Right atrium auricular region (tissue), 2 donors: ENCODE measurements at regions not wholly inside any gene's neighbourhood (a gene's known extent, or its start where the extent isn't known, plus 50 kb on each side); places are given as distances from the start of the nearest gene placed in this dataset.

ENCODE experiments used
- DNase-seq: peaks from one replicate; pipeline ENCODE4 v3.0.0-alpha.2; 2019; ENCODE audit warnings: low spot score
- H3K27ac ChIP-seq, 2 donors: fragments of 200-600 bp; sonication (generic); 1 replicate in 1 of 2; 2 replicates in 1 of 2; pipeline ENCODE4 v1.5.1; 2016 to 2019
- H3K27me3 ChIP-seq, 2 donors: fragments of 200-600 bp; sonication (generic); one replicate each; pipeline versions ENCODE4 v1.5.1 to v1.6.0; 2017 to 2019
- H3K36me3 ChIP-seq: fragments of 200-600 bp; sonication (generic); one replicate; pipeline ENCODE4 v1.5.1; 2016
- H3K4me1 ChIP-seq, 2 donors: fragments of 200-600 bp; sonication (generic); one replicate each; pipeline versions ENCODE4 v1.5.1 to v1.6.0; 2017 to 2019
- H3K4me3 ChIP-seq, 2 donors: fragments of 200-600 bp; sonication (generic); 1 replicate in 1 of 2; 2 replicates in 1 of 2; pipeline ENCODE4 v1.5.1; 2017 to 2019; ENCODE audit warnings: mild to moderate bottlenecking in 1 of 2, moderate library complexity in 1 of 2
- H3K9me3 ChIP-seq, 2 donors: fragments of 200-600 bp; sonication (generic); one replicate each; pipeline ENCODE4 v1.5.1; 2019
- TF ChIP-seq, protein P1 (sequence below), 2 donors: fragments of 200-600 bp; sonication (generic); IDR thresholded peaks; one replicate each; pipeline ENCODE4 v1.5.1; 2019; ENCODE audit warnings: antibody characterized with exemption in 2 of 2

DNA sequence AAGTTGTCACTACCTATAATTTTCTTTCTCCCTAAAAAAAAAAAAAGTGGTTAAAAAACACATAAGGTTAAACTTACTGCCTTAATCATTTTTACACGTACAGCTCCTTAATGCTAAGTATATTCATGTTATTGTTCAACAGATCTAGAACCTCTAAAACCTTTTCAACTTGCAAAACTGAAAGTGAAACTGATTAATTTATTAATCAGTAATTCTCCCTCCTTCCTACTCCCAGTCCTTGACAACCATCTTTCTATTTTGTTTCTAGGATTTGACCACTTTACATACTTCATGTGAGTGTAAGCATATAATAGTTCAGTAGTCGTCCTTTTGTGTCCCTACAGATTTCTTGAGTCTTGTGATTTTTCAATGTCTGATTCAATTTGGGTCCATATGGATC lies 251.4 kb upstream of the KIF2B start:
- Histone ChIP-seq H3K27ac (no peak overlapping the region), H3K27me3 (no peaks in the 10 kb centered on the region), H3K4me1 (no peaks in the 10 kb centered on the region), H3K9me3 (no peaks in the 10 kb centered on the region), H3K4me3 (no peak overlapping the region), H3K36me3 (no peaks in the 10 kb centered on the region)
- TF ChIP-seq, protein P1, sequence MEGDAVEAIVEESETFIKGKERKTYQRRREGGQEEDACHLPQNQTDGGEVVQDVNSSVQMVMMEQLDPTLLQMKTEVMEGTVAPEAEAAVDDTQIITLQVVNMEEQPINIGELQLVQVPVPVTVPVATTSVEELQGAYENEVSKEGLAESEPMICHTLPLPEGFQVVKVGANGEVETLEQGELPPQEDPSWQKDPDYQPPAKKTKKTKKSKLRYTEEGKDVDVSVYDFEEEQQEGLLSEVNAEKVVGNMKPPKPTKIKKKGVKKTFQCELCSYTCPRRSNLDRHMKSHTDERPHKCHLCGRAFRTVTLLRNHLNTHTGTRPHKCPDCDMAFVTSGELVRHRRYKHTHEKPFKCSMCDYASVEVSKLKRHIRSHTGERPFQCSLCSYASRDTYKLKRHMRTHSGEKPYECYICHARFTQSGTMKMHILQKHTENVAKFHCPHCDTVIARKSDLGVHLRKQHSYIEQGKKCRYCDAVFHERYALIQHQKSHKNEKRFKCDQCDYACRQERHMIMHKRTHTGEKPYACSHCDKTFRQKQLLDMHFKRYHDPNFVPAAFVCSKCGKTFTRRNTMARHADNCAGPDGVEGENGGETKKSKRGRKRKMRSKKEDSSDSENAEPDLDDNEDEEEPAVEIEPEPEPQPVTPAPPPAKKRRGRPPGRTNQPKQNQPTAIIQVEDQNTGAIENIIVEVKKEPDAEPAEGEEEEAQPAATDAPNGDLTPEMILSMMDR (IDR thresholded peaks at IDR 0.05), result no peak
- DNase-seq, result no peak

DNA sequence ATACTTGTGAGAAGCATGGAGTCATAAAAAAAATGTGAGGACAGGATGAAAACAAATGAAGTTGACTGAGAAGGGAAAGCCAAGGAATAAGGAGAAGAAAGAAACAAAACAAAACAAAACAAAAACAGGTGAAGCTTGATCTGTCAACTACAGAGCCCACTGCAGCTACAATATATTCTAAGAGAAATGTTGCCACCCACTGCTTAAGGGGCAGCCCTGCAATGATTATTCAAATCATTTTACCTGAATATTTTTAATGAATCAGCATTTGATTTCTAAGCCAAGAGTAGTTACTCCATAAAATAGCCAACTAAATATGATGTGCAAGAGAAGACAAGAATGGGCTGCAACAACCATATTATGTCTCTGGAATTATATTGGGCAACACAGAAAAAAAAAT lies 252.0 kb upstream of the KIF2B start:
- Histone ChIP-seq H3K4me3 (no peak overlapping the region), H3K9me3 (no peaks in the 10 kb centered on the region), H3K27me3 (no peaks in the 10 kb centered on the region), H3K27ac (no peak overlapping the region), H3K36me3 (no peaks in the 10 kb centered on the region), H3K4me1 (no peaks in the 10 kb centered on the region)
- TF ChIP-seq, protein P1 (IDR thresholded peaks at IDR 0.05), result no peak
- no peak for DNase-seq

DNA sequence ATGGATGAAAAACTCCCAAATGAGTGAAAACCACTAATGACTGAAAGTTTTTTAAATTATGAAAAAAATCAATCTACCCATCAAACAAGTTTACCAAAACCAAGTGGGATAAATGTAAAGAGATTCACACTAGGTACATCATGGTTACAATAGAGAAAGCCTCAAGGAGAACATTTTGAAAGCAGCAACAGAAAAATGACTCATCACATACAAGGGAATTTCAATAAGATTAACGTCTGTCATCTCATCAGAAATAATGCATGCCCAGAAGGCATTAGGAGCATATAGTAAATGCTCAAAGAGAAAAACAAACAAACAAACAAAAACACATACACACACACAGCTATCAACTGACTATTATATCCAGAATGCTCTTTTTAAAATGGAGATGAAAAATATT lies 261.8 kb upstream of the KIF2B start:
- H3K4me3 ChIP-seq, result no peak overlapping the region
- no peaks in the 10 kb centered on the region for H3K4me1 ChIP-seq
- no peaks in the 10 kb centered on the region for H3K9me3 ChIP-seq
- no peaks in the 10 kb centered on the region for H3K36me3 ChIP-seq
- H3K27me3 ChIP-seq, result no peaks in the 10 kb centered on the region
- TF ChIP-seq, protein P1 (IDR thresholded peaks at IDR 0.05), result no peak
- no peak overlapping the region for H3K27ac ChIP-seq
- no peak for DNase-seq

DNA sequence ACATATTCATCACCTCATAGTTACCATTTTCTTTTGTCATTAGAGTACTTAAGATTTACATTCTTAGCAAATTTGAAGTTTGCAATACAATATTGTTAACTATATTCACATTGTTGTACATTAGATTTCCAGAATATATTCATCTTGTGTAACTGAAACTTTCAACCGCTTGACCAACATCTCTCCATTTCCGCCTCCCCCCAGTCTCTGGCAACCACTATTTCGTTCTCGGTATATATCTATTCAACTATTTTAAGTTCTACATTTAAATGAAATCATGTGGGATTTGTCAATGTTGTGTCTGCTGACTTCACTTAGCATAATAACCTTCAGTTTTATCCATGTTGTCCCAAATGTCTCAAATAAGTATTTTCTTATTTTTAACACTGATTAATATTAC lies 274.5 kb upstream of the KIF2B start:
- TF ChIP-seq, protein P1 (IDR thresholded peaks at IDR 0.05), result no peak
- Histone ChIP-seq H3K27me3 (no peaks in the 10 kb centered on the region), H3K36me3 (no peaks in the 10 kb centered on the region), H3K9me3 (no peaks in the 10 kb centered on the region), H3K27ac (no peak overlapping the region), H3K4me1 (no peaks in the 10 kb centered on the region), H3K4me3 (no peak overlapping the region)
- DNase-seq, result no peak

DNA sequence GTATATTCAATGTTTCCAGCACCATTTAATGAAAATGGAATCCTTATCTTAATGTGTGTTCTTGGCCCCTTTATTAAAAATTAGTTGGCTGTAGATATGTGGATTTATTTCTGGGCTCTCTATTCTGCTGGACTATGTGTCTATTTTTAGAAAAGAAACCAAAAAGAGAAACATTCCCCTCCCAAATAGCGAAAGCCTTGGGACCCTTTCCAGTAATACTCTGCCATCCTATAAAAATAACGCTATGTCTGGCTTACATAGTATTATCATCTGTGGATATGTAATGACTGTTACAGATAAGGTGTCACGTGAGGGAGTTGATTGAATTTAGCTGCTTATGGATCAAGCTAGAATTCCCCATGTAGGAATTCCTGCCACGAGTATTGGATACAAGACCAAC lies 279.3 kb upstream of the KIF2B start:
- DNase-seq, result no peak
- no peaks in the 10 kb centered on the region for H3K36me3 ChIP-seq
- H3K4me3 ChIP-seq, result no peak overlapping the region
- H3K27me3 ChIP-seq, result no peaks in the 10 kb centered on the region
- H3K9me3 ChIP-seq, result no peaks in the 10 kb centered on the region
- H3K4me1 ChIP-seq, result no peaks in the 10 kb centered on the region
- TF ChIP-seq, protein P1 (IDR thresholded peaks at IDR 0.05), result no peak
- H3K27ac ChIP-seq, result no peak overlapping the region

DNA sequence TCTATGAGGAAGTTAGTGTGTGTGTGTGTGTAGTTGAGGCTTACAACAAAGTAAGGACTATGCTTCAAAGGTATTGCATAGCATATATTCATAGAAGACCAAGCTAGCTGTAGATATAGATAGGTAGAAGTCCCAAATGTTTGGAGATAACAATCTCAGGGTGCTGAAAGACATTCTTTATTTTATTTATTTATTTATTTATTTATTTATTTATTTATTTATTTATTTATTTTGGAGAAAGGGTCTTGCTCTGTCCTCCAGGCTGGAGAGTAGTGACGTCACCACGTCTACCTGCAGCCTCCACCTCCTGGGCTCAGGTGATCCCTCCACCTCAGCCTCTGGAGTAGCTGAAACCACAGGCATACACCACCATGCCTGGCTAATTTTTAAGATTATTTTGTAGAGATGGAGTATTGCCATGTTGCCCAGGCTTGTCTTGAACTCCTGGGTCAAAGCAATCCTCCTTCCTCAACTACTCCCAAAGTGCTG lies 284.6 kb upstream of the KIF2B start:
- Histone ChIP-seq H3K4me3 (no peak overlapping the region), H3K27ac (no peak overlapping the region), H3K27me3 (no peaks in the 10 kb centered on the region), H3K4me1 (no peaks in the 10 kb centered on the region), H3K36me3 (no peaks in the 10 kb centered on the region), H3K9me3 (no peaks in the 10 kb centered on the region)
- TF ChIP-seq, protein P1 (IDR thresholded peaks at IDR 0.05), result no peak
- DNase-seq, result no peak
